T-helper 2 cell (primary cell): ENCODE measurements at regions not wholly inside any gene's neighbourhood (a gene's known extent, or its start where the extent isn't known, plus 50 kb on each side); places are given as distances from the start of the nearest gene placed in this dataset.

ENCODE experiments used
- DNase-seq, 5 experiments: peaks; one replicate each; pipeline versions ENCODE4 v3.0.0 to v3.0.0-alpha.2; 2012 to 2022

DNA sequence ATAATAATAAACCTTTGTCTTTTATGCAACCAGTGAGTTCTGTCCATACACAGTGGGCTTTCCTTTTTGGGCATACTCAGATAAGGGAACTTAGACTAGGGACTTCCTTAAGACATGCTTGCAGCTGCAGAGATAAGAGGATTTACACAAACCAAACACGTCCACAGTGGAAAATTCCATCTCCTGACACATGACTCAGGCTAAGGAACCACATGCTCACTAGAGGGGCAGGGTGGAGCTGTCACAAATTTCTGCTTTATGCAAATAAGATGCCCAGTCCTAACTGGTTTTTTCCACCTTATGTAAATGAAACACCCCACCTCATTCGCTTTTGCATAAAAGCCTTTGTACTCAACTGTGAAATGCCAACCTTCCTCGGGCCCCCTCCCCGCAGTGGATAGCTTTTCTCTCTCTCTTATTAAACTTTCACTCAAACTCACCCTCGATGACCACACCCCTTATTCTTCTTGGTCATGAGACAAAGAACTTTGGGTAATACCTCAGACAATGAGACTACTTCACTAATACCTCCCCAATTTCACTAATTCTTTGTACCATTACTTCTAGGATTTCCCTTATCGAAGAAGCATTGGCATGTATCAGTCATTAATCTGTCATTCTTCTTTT lies 170.3 kb upstream of the FTMT start:
- DNase-seq = no peak

DNA sequence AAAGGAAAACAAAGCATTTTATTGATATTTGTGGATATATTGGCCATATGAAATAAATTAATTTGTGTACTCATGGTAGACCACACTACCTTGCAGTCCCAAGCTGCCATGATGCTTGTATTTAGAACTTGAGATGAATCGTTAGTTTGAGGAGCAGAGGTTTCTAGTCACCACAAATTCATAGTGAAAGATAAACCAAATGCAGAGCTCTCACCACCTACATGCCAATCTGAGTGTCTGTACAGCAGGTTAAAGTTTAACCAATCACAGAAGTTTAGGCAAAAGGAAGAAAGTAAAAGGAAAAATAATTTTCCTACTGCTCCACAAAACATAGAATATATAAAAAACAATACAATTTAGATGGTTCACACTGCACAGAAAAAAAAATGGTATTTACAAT lies 163.6 kb upstream of the FTMT start:
- DNase-seq = no peak

DNA sequence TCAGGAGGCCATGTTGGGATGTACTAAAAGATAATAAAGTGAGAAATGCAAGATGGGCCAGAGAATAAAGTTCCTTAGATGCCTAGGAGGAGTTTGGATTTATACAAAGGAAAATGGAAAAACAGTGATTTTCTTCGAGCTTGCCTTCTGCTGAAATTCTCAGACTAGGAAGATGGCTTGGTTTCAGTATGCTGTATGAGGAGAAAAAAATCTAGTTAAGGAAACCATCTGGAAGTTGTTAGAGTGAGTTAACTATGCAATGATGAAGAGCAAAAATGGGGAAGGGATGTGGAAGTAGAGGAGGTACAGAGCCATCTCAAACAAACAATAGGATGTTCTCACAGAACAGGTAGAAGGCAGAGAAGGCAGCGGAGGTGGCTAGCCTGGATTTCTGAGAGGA lies 162.9 kb upstream of the FTMT start:
- no peak for DNase-seq

DNA sequence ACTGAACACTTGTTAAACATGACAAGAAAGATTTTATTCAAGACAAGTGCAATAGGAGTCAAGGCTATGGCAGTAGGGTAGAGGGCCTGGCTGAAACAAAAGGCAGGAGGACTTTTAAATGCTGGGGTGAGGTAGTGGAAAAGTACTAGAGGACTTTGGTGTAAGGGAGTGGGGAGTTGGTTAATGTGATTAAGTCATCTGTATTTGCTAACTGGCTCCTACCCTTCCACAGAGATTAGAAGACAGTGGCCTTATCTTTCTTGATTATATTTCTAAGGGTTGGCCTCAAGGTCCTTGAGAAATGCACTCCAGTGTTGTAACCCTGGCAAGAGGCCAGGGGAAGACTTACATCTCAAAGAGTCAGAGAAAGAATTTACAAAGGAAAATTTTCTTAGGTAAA lies 160.2 kb upstream of the FTMT start:
- DNase-seq = no peak

DNA sequence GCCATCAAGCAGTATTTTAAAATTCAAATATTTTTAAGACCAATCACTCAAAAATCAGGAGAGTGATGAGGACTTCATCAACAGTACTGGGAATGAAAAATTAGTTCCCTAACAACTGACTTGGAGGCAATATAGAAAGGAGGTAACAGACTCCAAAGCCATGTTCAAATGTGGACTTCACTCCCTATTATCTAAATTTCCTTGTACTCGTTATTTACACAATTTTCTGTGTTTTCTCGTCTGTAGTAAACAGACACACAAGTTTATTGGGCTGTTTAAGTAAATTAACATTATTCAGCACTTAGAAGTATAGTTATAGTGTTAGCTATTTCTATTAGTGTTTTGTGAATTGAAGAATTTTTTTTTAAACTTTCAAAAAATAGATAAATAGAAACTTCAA lies 159.5 kb upstream of the FTMT start:
- no peak for DNase-seq

DNA sequence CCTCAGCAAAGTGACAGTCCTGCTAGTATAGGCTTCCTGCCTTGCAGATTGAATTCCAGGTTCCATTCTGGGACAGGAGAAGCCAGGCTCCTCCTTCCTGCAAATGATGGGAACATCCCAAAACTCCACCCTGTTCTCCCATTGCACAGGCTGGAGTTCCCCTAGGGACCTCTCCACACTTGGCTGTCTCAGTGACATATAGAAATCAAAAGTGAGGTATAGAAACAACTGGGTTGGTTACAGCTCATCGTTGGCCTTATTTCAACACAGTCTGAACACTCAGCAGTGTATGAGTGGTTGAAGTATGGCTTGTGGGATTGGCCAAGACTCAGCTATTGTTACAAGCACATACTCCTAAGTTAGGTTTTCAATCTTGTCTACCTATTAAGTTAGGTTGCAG lies 157.8 kb upstream of the FTMT start:
- no peak for DNase-seq

DNA sequence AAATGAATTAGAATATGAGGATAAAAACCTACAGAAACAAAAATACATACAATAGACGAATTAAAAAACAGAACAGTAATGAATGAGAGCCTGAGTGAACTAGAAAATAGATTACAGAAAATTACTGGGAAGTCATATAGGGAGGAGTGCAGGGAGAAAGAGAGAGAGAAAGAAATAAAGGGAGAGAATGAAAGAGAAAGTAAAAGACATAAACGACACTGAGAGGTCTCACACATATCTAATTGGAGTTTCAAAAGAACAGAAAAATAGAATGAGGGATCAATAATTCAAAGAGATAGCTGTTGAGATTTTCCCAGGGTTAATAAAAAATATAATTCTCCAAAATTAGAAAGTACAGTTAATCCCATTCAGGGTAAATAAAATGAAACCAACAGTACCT lies 156.4 kb upstream of the FTMT start:
- DNase-seq = no peak

DNA sequence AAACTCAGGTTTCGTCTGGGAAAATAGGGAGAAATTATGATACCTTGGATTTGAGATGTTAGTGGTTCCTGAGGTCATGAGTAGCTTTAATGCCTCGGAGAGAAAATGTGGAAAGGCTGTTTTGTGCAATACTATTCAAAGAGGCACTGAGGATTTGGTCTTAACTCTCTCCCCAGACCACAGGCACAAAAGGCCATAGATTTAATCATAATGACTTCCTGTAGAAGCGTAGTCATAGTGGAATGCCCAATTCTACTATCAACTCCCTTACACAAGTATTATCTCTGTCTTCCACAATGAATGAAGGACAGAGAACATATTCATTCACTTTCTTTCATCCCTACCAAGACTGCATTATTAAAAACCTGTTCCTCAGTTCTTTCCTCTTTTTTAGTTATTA lies 153.0 kb upstream of the FTMT start:
- no peak for DNase-seq

DNA sequence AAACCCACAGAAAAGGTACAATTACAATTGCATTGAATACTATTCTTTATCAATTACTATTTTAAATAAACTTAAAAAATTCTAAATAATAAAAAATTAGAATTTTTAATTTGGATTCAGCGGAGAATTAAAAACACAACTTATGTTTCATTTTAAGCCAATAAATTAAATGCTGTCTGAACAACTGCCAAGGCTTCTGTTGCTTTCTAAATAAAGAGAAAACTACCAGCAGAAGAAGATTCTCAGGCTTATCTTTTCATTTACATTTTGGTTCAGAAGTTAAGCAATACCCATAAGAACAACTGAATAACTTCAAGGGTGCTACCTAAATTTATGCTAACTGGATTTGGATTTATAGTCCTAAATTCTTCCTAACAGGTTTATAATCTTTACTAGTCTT lies 150.0 kb upstream of the FTMT start:
- no peak for DNase-seq

DNA sequence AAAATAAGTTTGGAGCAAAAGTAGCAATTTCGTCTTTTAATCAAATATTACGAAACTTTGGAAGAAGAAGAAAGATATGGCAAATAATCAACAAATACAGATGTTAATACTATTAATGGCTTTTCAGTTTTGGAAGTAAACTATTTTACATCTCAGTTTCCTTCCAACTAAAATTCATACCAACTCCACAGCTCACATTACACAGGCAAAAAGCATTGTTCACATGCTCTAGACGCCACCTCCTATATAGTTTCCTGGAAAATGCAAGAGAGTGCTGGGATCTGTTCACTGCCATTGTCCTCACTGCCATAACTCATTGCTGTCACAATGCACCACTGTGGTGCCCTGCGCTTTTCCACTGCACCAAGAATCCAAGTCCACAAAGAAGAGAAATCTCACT lies 149.0 kb upstream of the FTMT start:
- no peak for DNase-seq

DNA sequence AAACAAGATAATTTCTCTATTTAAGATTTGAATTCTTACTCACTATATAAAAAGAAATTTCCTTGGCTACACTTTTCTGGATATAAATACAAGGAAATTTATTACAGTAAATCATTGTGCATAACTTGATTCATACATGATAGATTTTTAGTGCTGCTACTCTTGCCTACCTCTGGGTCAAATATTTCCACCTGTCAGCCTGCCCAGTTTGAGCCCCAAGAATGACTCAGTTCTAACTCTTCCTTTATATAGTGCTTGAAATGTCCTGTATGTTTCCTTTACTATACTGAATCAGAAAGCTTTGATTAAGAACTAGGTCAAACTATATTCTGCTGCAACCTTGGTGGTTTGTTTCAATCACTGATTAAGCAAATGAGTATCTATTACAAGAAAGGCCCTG lies 147.4 kb upstream of the FTMT start:
- no peak for DNase-seq

DNA sequence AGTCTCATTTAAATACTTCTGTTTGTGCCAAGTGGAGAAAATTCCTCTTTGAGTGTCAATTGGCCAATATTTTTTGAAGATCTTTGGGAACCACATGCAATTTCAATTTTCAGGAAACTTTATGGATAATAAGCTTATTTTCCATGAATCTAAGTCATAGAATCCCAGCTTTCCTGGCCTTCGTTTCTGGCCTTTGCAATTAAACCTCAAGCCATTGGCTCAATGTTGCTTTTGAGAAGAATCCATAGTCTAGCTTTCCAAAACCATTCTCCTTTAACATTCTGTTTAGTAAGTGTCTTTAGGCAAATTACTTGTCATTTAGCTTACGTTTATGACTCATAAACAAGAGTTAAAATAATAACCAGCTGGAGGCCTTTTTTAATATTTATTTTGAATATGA lies 145.0 kb upstream of the FTMT start:
- DNase-seq = no peak

DNA sequence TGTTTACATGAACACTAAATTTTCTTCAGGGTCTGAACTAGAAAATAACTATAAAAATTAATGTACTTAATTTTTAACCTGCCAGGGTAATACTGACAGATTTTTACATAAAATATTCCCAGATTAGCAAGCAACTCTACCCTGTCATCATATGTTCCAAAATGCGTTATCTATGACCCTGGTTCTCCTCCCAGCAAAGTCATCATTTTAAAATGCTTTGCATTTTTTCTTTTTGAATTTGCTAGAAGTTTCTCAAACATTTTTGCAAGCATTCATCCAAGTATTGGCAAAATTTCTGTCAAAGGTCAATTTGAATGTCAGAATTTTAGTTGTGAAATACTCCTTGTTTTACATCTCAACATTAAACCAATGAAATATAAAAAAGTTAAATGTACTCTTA lies 144.5 kb upstream of the FTMT start:
- DNase-seq = no peak

DNA sequence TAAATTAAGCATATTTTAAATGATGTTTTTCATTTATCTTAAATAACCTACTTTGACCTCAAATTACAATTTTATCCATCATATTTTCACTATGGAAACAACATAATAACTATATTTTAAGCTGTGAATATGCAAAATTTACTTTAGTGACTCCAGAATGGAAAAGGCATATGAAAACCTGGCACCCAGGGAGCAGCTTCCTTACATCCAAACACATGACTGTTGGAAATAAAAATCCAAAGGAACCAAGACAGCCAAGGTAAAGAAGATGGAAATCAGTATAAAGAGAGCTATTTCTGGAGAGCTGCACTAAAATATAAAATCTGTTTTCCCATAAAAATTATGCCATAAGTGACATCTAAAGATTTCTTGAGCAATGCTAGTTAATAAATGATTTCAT lies 140.3 kb upstream of the FTMT start:
- DNase-seq = no peak

DNA sequence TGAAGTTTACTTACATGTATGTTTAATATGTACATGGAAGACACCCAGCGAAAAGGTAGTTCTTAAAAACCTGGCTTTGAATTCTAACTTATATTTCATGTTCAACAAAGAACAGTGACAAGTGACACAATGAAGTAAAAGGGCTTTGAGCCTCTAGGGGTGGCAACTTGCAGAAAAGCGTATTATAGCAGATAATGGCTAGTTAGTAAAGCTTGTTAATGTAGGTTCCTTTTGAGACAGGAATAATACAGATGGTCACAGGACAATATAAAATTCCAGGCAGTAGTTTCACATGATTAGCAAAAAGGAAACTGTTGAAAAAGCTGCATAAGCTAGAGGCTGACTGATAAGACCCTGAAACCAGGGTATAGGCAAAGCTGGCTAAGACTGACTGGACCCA lies 132.4 kb upstream of the FTMT start:
- no peak for DNase-seq

DNA sequence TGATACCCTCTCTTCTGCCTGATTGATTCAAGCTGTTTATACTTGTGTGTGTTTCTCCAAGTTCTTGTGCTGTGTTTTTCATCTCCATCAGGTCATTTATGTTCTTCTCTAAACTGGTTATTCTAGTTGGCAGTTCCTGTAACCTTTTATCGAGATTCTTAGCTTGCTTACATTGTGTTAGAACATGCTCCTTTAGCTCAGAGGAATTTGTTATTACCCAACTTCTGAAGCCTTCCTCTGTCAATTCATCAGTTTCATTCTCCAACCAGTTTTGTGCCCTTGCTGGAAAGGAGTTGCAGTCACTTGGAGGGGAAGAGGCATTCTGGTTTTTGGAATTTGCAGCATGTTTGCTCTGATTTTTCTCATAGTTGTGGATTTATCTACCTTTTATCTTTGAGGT lies 126.2 kb upstream of the FTMT start:
- DNase-seq = no peak

DNA sequence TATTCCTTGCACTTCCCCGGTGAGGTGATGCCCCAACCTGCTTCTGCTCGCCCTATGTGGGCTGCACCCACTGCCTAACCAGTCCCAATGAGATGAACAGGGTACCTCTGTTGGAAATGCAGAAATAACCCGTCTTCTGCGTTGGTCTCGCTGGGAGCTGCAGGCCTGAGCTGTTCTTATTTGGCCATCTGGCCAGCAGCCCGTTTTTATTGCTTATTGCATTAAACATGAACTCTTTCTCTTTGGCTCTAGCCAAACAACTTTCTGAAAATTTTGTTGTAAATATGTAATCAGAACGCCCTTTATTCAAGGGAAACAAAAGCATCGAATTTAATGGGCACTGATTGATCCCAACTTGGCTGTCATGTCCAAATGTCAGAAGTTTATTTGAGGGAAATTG lies 124.7 kb upstream of the FTMT start:
- no peak for DNase-seq

DNA sequence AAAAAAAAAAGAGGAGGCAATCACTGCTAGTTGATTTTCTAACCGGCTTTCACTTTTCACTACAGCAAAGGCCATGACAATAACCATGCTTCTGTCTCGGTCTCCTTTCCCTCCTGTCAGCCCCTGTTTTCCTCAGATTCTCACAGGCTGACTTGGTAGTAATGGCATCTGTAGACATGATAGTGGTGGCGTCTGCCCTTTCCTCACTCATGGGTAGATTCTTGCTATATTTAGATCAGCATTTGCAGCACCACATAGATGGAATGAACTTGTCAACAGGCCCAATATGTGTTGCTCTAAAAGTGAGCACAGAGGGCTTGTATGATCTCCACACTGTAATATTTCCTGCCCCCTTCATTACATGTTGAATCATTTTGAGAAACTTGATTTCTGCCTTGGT lies 120.3 kb upstream of the FTMT start:
- no peak for DNase-seq

DNA sequence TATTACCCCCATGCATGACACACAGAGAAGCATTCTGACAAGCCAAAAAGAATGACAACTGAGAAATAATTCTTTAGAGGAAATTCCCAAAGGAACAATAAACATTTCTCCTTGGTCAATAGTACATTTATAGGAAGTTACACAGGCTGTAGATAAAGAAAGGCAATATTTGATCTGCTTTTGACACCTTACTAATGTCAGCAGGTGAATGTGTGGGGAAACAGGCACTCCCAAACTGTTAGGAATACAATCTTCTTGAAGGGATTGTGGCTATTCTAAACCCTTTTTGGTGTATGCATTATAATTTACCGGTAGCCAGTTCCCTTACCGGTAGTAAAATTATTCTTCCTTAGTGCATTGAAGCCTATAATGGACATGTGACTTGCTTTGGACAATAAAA lies 116.1 kb upstream of the FTMT start:
- no peak for DNase-seq

DNA sequence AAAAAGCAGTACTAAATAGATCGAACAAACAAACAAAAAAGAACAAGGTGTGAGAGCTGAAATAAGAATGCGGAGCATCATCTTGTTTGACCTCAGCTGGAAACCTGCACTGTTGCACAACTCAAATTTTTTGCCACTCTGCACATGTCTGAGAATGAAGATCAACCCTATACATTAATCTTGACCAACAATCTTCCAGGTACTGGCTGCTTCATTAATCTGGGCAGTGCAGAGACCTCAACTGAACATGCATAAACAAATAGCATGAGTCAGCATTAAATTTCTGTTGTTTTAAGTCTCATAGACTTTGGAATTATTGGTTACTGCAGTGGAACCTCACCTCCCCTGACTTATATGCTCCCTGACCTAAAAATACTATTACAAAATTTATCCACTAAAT lies 114.6 kb upstream of the FTMT start:
- no peak for DNase-seq

DNA sequence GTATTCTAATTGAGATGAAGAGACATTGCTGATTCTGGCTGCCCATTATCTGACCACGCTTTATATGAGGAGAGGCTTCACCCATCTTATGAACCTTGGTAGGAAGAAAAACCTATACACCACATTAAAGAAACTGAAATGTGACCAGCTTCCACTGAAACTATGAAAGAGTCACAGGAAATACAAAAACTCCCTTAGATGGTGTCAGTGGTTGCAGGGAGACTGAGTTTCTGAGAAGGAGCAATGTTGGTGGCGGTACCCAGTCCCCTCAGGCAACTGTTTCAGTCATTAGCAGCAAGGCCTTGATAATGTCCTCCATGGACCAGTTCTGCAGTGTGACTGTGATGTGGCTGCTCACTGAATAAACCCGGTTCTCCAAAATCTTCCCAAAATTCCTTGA lies 110.5 kb upstream of the FTMT start:
- DNase-seq = no peak

DNA sequence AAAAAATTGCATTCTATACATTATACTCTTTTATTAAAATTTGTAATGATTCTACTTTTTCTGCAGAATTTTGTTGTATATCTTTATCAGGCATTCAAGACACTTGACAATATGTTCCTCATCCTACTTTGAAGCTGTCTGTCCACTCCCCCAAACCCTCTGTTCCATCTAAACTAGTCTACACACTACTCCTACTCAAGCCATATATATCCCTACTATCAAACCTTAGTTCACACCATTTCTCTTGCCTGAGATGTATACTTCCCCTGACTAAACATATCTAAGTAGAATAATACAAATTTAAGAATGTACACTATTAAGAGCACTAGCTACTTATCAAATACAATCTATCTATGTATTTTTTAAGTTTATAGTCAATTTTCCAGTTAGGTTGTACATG lies 107.1 kb upstream of the FTMT start:
- DNase-seq = no peak

DNA sequence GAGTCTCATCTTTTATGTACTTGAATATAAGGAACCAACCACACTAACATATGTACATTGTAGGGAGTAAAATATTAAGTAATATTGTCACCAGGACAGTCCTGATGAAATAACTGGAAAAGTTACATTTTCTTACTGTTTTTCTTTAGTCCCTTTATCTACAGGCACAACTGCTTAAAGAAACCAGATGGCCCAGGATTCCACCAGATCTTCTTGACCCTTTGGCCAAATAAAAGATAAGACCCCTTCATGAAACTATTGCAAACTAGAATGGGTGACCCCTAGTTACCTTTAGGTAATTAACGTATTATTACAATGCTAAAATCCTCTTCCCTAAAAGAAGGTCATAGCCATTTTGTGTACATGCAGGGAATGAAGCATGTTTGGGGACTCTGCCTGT lies 106.3 kb upstream of the FTMT start:
- DNase-seq = no peak

DNA sequence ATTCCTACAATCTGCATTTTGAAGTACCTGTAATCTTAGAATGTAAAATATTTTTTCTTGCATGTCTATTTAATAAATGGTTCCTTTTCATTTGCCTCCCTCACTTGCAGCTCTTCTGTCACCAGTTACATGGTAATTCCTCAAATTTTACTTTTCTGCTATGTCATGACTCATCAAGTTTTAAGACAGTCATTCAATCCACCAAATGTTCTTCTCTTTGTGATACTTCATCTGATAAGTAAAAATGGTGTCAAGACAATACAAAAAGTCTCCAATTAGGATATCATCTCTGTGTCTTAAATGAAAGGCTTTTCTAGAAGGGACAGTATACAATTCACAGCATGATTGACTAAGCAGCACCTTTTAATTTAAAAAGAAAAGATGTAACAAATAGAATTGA lies 104.9 kb upstream of the FTMT start:
- no peak for DNase-seq

DNA sequence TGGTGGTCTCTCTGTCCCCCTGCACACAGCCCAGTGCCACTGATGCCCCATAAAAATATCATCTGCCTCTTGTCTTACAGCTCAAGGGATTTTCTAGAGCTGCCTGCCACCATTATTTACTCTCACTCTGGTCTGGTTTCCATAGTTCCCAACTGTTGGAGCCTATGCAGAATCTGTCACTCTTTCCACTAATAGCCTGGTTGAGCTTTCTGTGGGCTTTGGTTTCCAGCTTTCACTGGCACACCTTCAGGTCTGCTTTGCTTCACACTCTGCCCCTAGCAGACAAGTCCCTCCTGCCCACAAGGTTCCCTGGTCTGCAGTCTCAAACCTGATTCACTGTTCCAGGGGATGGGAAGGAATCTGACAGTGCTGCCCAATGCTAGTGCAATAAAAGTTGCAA lies 103.0 kb upstream of the FTMT start:
- DNase-seq = no peak

DNA sequence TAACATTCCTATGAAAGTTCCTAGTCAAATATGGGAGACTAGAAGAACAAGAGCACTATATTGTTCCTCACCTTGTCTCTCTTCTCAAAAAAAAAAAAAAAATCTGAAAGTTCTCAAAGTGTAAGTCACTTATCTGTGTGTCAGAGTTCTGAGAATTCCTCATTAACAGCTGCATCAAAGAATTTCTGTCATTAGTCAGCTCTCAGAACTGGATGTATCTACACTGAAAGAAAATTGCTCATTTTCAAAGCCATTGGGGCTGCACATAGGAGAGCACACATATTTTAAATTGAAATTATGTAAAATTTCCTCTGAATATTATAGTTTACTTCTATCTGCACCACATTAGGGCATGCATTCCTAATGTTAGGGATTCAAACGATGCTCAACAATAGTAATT lies 99.5 kb upstream of the FTMT start:
- DNase-seq = no peak
